ENCODE measurements at regions not wholly inside any gene's neighbourhood (a gene's known extent, or its start where the extent isn't known, plus 50 kb on each side); places are given as distances from the start of the nearest gene placed in this dataset.
"Not testable (repeated sequence)": the region's sequence is repeated elsewhere in the genome, so short reads cannot be mapped to it uniquely, and the experiment has no call there.

DNA sequence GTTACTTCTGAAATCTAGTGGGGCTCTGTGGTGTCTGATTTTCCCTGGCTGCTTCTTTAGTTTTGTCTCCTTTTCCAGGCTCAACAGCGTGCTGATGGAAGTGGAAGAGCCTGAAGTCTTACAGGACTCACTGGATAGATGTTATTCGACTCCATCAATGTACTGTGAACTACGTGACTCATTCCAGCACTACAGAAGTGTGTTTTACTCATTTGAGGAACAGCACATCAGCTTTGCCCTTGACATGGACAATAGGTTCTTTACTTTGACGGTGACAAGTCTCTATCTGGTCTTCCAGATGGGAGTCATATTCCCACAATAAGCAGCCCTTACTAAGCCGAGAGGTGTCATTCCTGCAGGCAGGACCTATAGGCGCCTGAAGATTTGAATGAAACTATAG, 51.1 kb downstream of the NBPF8 start:
- H2AFZ ChIP-seq (ENCODE audit: low read depth, low read length); H3K9me3 ChIP-seq (ENCODE audit: low read length); H3K4me3 ChIP-seq (ENCODE audit: low read length); H3K4me1 ChIP-seq (ENCODE audit: insufficient read depth, low read length); H3K36me3 ChIP-seq (ENCODE audit: insufficient read depth, low read length); H3K27me3 ChIP-seq (ENCODE audit: insufficient read depth, low read length): not testable (repeated sequence)

DNA sequence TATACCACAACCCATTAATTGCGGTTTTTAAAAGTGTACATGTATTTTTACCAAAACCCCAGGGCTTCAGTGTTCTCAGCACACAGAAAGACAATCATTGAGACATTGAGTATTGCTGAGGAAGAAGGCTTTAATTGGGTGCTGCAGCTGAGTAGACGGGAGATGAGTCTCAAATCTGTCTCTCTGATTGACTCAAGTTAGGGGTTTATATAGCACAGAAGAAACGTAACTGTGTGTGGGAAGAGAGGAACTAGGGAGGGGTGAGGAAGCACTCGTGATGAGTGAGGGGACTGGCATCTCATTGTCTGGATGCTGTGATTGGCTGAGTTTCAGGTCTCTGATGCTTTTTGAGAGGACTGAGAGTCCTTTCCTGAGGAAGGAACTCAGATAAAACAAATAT, 62.8 kb downstream of the NBPF8 start:
- not testable (repeated sequence) for H3K9me3 ChIP-seq (ENCODE audit: low read length); H2AFZ ChIP-seq (ENCODE audit: low read depth, low read length); H3K4me1 ChIP-seq (ENCODE audit: insufficient read depth, low read length); H3K27me3 ChIP-seq (ENCODE audit: insufficient read depth, low read length); H3K4me3 ChIP-seq (ENCODE audit: low read length); H3K36me3 ChIP-seq (ENCODE audit: insufficient read depth, low read length)

DNA sequence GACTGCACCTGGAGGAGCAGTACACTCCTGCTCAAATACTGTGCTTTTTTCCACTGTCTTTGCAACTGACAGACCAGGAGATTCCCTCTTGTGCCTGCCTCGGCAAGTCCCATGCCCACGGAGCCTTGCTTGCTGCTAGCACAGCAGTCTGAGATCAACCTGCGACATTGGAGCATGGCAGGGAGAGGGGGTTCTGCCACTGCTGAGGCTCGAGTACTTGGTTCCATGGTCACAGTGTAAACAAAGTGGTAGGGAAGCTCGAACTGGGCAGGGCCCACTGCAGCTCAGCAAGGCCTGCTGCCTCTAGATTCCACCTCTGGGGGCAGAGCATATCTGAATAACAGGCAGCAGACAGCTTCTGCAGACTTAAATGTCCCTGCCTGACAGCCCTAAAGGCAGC, 63.6 kb downstream of the NBPF8 start:
- not testable (repeated sequence) for H2AFZ ChIP-seq (ENCODE audit: low read depth, low read length); H3K9me3 ChIP-seq (ENCODE audit: low read length); H3K27me3 ChIP-seq (ENCODE audit: insufficient read depth, low read length); H3K36me3 ChIP-seq (ENCODE audit: insufficient read depth, low read length); H3K4me3 ChIP-seq (ENCODE audit: low read length); H3K4me1 ChIP-seq (ENCODE audit: insufficient read depth, low read length)

DNA sequence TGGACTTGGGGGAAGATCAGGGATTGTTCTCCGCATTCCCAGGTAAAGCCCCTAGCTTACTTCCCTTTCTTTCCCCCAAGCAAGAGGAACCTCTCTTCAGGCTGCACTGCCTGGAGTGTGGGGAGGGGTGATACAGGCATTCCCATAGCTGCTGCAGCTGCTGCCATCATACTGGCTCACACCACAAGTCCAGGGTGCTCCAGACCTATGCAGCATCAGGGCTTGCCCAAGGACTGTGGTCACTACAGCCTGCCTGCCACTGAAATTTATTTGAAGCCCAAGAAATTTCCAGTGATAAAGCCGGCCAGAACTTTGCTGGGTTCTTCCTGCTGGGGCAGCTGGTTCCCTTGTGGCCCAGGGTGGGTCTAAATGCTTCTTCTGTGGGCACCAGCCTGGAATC, 72.7 kb downstream of the NBPF8 start:
- not testable (repeated sequence) for H3K27me3 ChIP-seq (ENCODE audit: insufficient read depth, low read length); H3K4me1 ChIP-seq (ENCODE audit: insufficient read depth, low read length); H3K9me3 ChIP-seq (ENCODE audit: low read length); H2AFZ ChIP-seq (ENCODE audit: low read depth, low read length); H3K4me3 ChIP-seq (ENCODE audit: low read length); H3K36me3 ChIP-seq (ENCODE audit: insufficient read depth, low read length)

DNA sequence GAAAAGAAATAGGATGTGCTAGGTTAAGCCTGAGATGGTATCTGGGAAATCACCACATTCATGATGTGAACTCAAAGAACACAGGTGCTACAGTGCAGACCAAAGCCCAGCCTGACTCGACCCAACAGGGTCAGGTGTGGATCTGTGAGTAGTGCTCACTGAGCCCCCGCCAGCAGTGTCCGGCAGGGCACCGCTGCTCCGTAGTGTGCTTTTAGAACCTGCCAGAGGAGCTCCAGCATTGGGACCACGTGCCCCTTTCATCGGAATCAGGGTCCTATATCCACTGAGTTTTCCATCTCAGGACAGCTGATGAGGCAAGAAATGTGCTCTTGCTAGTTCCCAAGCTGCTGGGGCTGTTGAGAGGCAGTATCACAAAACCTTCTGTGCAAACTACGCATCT, 74.4 kb downstream of the NBPF8 start:
- not testable (repeated sequence) for H3K27me3 ChIP-seq (ENCODE audit: insufficient read depth, low read length); H2AFZ ChIP-seq (ENCODE audit: low read depth, low read length); H3K9me3 ChIP-seq (ENCODE audit: low read length); H3K4me1 ChIP-seq (ENCODE audit: insufficient read depth, low read length); H3K36me3 ChIP-seq (ENCODE audit: insufficient read depth, low read length); H3K4me3 ChIP-seq (ENCODE audit: low read length)

DNA sequence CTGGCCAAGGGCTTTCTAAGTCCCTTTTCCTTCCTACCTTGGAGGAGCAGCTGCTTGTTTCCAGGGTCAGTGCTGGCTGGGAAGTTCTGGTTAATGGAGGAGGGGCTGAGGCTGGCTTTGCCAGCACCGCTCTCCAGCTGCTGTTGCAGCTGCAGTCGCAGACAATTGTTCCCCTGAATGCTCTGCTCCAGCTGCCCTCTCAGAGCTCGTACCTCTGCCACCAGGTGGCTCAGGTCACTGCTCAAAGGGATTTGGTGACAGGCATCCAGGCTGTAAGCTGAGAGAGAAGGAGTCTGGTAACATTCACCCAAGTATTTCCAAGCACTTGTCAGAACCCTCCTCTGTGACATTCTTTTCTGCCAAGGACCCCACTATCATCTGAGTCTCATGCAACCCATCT, 82.3 kb downstream of the NBPF8 start:
- not testable (repeated sequence) for H3K9me3 ChIP-seq (ENCODE audit: low read length); H3K36me3 ChIP-seq (ENCODE audit: insufficient read depth, low read length); H2AFZ ChIP-seq (ENCODE audit: low read depth, low read length); H3K4me3 ChIP-seq (ENCODE audit: low read length); H3K27me3 ChIP-seq (ENCODE audit: insufficient read depth, low read length); H3K4me1 ChIP-seq (ENCODE audit: insufficient read depth, low read length)

DNA sequence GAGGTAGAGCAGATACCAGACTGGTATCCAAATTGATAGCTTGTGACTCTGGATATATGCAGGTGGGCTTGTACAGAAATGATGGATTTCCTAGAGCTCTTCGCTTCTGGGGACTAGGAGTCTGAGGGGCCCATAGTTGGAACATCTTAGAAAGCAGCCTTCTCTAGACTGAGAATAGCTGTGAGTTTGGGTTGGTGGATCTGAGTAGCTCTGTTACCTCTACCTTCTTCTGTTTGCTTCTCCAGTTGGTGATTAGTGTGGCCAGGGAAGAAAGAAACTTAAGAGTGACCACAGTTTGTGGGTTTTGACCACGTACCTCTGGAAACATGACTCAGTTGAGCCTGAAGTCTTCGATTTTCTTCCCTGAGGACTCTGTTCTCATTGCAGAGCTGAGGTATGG, 88.4 kb downstream of the NBPF8 start:
- H3K36me3 ChIP-seq (ENCODE audit: insufficient read depth, low read length); H3K4me3 ChIP-seq (ENCODE audit: low read length); H3K4me1 ChIP-seq (ENCODE audit: insufficient read depth, low read length); H2AFZ ChIP-seq (ENCODE audit: low read depth, low read length); H3K9me3 ChIP-seq (ENCODE audit: low read length); H3K27me3 ChIP-seq (ENCODE audit: insufficient read depth, low read length): not testable (repeated sequence)

DNA sequence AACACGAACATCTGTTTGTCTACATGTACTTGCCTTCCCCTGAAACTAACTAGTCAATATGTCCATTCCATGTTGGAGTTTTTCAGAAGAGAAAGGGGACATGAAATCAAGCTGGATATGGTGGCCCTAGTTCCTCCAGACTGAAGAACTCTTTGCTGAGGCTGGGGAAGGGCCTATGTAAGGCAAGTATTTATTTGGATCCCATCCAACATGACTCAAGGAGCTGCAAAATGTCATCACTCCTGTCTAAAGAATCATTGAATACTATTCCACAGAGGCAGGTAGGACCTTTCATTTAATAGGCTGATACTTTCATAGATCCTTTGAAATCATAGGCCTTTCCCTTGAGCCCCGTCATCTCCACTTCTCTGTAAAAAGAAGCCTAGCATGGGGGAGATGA, 91.5 kb downstream of the NBPF8 start:
- not testable (repeated sequence) for H3K27me3 ChIP-seq (ENCODE audit: insufficient read depth, low read length); H3K36me3 ChIP-seq (ENCODE audit: insufficient read depth, low read length); H2AFZ ChIP-seq (ENCODE audit: low read depth, low read length); H3K4me1 ChIP-seq (ENCODE audit: insufficient read depth, low read length); H3K4me3 ChIP-seq (ENCODE audit: low read length); H3K9me3 ChIP-seq (ENCODE audit: low read length)

DNA sequence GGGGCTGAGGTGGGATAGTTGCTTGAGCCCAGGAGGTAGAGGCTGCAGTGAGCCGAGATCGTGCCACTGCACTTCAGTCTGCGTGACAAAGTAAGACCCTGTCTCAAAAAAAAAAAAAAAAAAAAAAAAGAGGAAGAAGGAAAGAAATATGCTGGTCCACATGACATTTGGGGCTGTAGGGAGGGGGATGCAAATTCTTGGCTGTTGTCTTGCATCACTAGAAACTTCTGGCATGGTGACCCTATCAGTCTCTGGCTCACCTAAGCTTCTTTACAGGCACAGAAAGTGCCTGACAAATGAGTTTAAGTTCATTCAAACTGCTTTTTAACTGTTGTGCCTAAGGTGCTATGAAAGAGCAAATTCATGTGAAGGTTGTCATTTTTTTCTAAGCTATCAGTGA, 93.5 kb downstream of the NBPF8 start:
- not testable (repeated sequence) for H3K27me3 ChIP-seq (ENCODE audit: insufficient read depth, low read length); H3K36me3 ChIP-seq (ENCODE audit: insufficient read depth, low read length); H2AFZ ChIP-seq (ENCODE audit: low read depth, low read length); H3K4me1 ChIP-seq (ENCODE audit: insufficient read depth, low read length); H3K9me3 ChIP-seq (ENCODE audit: low read length); H3K4me3 ChIP-seq (ENCODE audit: low read length)

DNA sequence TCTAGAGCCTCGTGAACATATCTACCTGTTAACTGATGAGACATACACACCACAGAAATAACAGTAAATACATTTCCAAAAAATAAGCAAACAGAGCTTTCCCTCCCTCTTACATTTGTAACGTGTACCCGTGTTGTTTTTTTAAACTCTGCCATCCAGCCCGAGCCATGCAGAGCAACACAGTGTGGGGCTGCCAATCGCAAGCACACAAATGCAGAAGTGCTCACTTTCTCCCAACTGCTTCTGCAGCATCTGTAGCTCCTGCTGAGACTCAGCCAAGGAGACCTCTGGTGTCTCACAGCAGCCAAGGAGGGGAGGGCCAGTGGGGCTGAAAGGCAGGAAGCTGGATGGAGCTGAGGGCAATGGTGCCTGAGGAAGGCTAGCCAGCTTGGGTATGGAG, 94.4 kb downstream of the NBPF8 start:
- not testable (repeated sequence) for H3K9me3 ChIP-seq (ENCODE audit: low read length); H2AFZ ChIP-seq (ENCODE audit: low read depth, low read length); H3K27me3 ChIP-seq (ENCODE audit: insufficient read depth, low read length); H3K36me3 ChIP-seq (ENCODE audit: insufficient read depth, low read length); H3K4me3 ChIP-seq (ENCODE audit: low read length); H3K4me1 ChIP-seq (ENCODE audit: insufficient read depth, low read length)

DNA sequence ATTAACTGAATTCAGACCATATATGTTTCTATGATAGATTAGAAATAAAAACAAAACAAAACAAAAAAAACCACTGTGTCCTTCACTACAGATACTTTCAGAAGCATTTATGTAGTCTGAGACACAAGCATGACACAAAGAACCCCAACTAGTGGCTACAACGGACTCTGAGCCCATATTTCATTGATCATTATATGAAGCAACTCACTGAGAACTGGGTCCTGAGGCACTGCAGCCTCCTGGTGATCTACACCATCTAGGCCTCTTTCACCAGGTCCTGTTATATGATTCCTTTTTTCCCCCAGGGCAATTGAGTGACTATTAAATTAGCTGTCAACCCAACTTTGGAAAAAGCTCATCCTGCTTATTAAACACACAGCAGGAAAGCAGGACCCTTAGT, 98.3 kb downstream of the NBPF8 start:
- H3K4me1 ChIP-seq (ENCODE audit: insufficient read depth, low read length); H2AFZ ChIP-seq (ENCODE audit: low read depth, low read length); H3K27me3 ChIP-seq (ENCODE audit: insufficient read depth, low read length); H3K9me3 ChIP-seq (ENCODE audit: low read length); H3K36me3 ChIP-seq (ENCODE audit: insufficient read depth, low read length); H3K4me3 ChIP-seq (ENCODE audit: low read length): not testable (repeated sequence)

DNA sequence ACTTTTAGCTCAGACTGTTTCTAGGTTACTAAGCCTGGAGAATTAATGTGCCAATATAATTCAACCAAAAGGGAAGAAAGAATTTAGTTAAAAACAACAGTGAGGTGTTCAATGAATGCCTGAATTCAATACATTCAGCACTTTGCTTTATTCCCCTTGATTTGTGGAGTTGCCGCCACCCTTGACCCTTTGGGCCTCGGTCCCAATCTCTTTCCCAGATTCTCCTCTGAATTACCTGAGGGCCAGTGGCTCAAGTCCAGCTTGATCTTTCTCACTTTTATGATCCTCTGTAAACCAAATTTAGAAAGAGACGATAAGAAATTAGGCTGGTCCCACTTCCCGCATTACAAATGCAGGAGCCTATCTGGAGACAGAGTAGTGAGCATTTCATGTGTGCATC, 98.7 kb downstream of the NBPF8 start:
- not testable (repeated sequence) for H3K9me3 ChIP-seq (ENCODE audit: low read length); H3K36me3 ChIP-seq (ENCODE audit: insufficient read depth, low read length); H3K27me3 ChIP-seq (ENCODE audit: insufficient read depth, low read length); H3K4me3 ChIP-seq (ENCODE audit: low read length); H2AFZ ChIP-seq (ENCODE audit: low read depth, low read length); H3K4me1 ChIP-seq (ENCODE audit: insufficient read depth, low read length)

DNA sequence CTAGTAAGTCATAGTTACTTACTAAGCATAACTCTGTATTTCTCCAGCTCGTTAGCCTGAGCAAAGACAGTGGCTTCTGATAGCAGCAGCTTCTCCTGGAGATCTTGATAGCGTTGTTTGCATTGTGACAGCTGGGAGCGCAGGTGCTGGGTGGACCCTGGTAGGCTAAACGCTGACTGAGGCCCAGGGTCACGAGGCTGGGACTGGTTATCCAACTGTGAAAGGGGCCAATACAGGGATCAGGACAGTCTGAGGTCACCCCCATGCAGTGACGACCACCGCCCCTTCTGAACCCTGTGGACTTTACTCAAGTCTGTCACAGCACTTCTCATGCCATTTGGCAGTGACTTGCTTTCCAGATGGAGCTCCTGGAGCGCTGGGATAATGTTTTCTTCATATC, 104.4 kb downstream of the NBPF8 start:
- H3K27me3 ChIP-seq (ENCODE audit: insufficient read depth, low read length); H3K4me1 ChIP-seq (ENCODE audit: insufficient read depth, low read length); H3K9me3 ChIP-seq (ENCODE audit: low read length); H3K4me3 ChIP-seq (ENCODE audit: low read length); H3K36me3 ChIP-seq (ENCODE audit: insufficient read depth, low read length); H2AFZ ChIP-seq (ENCODE audit: low read depth, low read length): not testable (repeated sequence)

DNA sequence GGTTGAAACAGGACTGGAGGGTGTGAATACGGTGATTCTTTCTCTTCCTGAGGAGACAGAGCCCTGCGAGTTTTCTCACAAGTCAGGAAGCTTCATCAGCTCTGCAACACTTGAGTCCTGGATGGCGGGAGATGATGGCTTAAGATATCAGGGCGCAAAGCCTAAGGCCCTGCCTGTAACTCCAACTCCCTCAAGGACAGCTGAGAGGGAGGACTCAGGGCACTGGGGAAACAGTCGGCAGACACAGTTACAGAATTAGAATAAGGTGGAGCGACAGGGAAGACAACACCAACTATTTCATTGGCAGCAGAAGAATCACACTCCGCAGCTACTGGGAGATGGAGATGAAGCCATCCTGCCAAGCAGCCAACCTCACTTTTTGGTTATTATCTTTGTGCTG, 109.6 kb downstream of the NBPF8 start:
- not testable (repeated sequence) for H3K4me3 ChIP-seq (ENCODE audit: low read length); H3K36me3 ChIP-seq (ENCODE audit: insufficient read depth, low read length); H3K4me1 ChIP-seq (ENCODE audit: insufficient read depth, low read length); H3K27me3 ChIP-seq (ENCODE audit: insufficient read depth, low read length); H3K9me3 ChIP-seq (ENCODE audit: low read length); H2AFZ ChIP-seq (ENCODE audit: low read depth, low read length)

DNA sequence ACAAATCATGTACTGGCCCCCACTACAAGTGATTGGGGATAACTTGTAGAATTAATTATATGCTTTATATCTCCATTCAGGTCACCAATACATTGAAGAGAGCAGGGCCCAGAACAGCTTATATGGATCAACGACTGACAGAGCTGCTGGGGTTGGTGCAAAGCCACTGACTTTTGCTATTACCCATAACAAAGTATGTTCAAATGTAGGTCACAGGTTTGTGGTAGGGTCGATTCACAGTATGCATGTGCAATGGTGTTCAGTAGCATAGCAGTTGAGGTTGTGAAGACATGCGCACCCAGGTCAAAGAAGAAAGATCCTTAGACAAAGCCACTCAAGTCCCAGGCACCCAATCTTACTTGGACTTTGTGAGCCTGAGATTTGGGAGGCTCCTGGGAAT, 110.6 kb downstream of the NBPF8 start:
- H3K4me1 ChIP-seq (ENCODE audit: insufficient read depth, low read length) = not testable (repeated sequence)

More for the DNA sequence above, 110.6 kb downstream of the NBPF8 start:
- not testable (repeated sequence) for H3K36me3 ChIP-seq (ENCODE audit: insufficient read depth, low read length); H3K4me3 ChIP-seq (ENCODE audit: low read length); H2AFZ ChIP-seq (ENCODE audit: low read depth, low read length); H3K27me3 ChIP-seq (ENCODE audit: insufficient read depth, low read length); H3K9me3 ChIP-seq (ENCODE audit: low read length)
